ENCODE measurements at regions not wholly inside any gene's neighbourhood (a gene's known extent, or its start where the extent isn't known, plus 50 kb on each side); places are given as distances from the start of the nearest gene placed in this dataset.
"Not testable (repeated sequence)": the region's sequence is repeated elsewhere in the genome, so short reads cannot be mapped to it uniquely, and the experiment has no call there.

DNA sequence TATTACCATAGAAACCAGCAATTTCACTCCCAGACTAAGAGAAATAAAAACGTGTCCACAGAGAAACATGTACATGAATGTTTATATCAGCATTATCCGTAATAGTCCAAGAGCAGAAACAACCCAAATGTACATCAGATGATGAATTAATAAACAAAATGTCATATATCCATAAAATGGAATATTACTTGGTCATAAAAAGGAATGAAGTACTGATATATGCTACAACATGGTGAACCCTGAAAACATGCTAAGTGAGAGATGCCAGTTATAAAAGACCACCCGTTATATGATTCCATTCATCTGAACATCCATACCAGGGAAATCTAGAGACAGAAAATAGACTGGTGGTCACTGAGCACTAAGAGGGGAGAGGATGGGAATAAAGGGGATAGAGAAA, 61.4 kb upstream of the SRRM3 start:
- not testable (repeated sequence) for TF ChIP-seq MXI1 (IDR thresholded peaks at IDR 0.05; ENCODE audit: low read depth, low read length); JUND (IDR thresholded peaks at IDR 0.05); GATA2 (CRISPR knock-in tag; IDR thresholded peaks at IDR 0.05)
- TF ChIP-seq, protein P1, sequence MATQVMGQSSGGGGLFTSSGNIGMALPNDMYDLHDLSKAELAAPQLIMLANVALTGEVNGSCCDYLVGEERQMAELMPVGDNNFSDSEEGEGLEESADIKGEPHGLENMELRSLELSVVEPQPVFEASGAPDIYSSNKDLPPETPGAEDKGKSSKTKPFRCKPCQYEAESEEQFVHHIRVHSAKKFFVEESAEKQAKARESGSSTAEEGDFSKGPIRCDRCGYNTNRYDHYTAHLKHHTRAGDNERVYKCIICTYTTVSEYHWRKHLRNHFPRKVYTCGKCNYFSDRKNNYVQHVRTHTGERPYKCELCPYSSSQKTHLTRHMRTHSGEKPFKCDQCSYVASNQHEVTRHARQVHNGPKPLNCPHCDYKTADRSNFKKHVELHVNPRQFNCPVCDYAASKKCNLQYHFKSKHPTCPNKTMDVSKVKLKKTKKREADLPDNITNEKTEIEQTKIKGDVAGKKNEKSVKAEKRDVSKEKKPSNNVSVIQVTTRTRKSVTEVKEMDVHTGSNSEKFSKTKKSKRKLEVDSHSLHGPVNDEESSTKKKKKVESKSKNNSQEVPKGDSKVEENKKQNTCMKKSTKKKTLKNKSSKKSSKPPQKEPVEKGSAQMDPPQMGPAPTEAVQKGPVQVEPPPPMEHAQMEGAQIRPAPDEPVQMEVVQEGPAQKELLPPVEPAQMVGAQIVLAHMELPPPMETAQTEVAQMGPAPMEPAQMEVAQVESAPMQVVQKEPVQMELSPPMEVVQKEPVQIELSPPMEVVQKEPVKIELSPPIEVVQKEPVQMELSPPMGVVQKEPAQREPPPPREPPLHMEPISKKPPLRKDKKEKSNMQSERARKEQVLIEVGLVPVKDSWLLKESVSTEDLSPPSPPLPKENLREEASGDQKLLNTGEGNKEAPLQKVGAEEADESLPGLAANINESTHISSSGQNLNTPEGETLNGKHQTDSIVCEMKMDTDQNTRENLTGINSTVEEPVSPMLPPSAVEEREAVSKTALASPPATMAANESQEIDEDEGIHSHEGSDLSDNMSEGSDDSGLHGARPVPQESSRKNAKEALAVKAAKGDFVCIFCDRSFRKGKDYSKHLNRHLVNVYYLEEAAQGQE (IDR thresholded peaks at IDR 0.05; ENCODE audit: low read depth, low read length), result not testable (repeated sequence)

All from SK-N-SH (cell line).